IMR-90 (cell line): ENCODE measurements at regions not wholly inside any gene's neighbourhood (a gene's known extent, or its start where the extent isn't known, plus 50 kb on each side); places are given as distances from the start of the nearest gene placed in this dataset.

Source experiments
- ATAC-seq: fragments of 200-7000 bp; cut with Tn5 transposase; 2 replicates; pipeline ENCODE4 v1.9.1; 2020; ENCODE audit warnings: low read depth, mild to moderate bottlenecking, moderate library complexity
- BruUV-seq: library from RNA; stranded (reverse); fragments of 400-500 nt; replicated peaks from 2 replicates; lab custom pipeline; 2021; lab: Mats Ljungman, UMichigan
- CTCF ChIA-PET: fragments of 300-600 bp; formaldehyde crosslinking; extraction: SDS; loops from one replicate; lab custom pipeline; 2021; ENCODE audit warnings: antibody characterized with exemption; lab: Yijun Ruan, JAX
- POLR2A ChIA-PET: fragments of 300-600 bp; sonication (Branson Sonifier 250); formaldehyde crosslinking; loops from one replicate; lab custom pipeline; 2022; ENCODE audit warnings: antibody characterized with exemption; ENCODE audit not compliant: unreplicated experiment; lab: Charles Lee
- DNase-seq: peaks from one replicate; pipeline ENCODE4 v3.0.0; 2013
- H2AFZ ChIP-seq: replicated peaks from 2 replicates; pipeline ENCODE3; 2013; ENCODE audit warnings: low read length, mild to moderate bottlenecking; ENCODE audit not compliant: poor library complexity
- H2AK5ac ChIP-seq: 2 replicates; pipeline ENCODE4 v1.6.1; 2013; ENCODE audit warnings: low read depth, low read length, inconsistent platforms
- H2AK9ac ChIP-seq: replicated peaks from 2 replicates; pipeline ENCODE3; 2013; ENCODE audit warnings: mild to moderate bottlenecking, low read depth, low read length, moderate library complexity; ENCODE audit not compliant: poor library complexity
- H2BK120ac ChIP-seq: 2 replicates; pipeline ENCODE4 v1.6.1; 2013; ENCODE audit warnings: low read depth, low read length, inconsistent platforms
- H2BK15ac ChIP-seq: 3 replicates; pipeline ENCODE4 v1.6.1; 2013; ENCODE audit warnings: low read depth, low read length, inconsistent platforms
- H2BK20ac ChIP-seq: 2 replicates; pipeline ENCODE4 v1.6.1; 2013; ENCODE audit warnings: low read depth, mild to moderate bottlenecking, inconsistent platforms, low read length, moderate library complexity
- H2BK5ac ChIP-seq: 2 replicates; pipeline ENCODE4 v1.6.1; 2013; ENCODE audit warnings: mild to moderate bottlenecking, low read depth, low read length, inconsistent platforms; ENCODE audit not compliant: poor library complexity, severe bottlenecking
- H3K14ac ChIP-seq: replicated peaks from 2 replicates; pipeline ENCODE4 v1.6.1; 2013; ENCODE audit warnings: low read depth, low read length, inconsistent platforms
- H3K18ac ChIP-seq: 2 replicates; pipeline ENCODE4 v1.6.1; 2013; ENCODE audit warnings: low read depth, low read length, control low read depth
- H3K23ac ChIP-seq: 2 replicates; pipeline ENCODE4 v1.6.1; 2013; ENCODE audit warnings: low read depth, low read length, inconsistent platforms
- H3K27ac ChIP-seq: 2 replicates; pipeline ENCODE4 v1.5.1; 2013; ENCODE audit warnings: mild to moderate bottlenecking, control low read depth, low read length; ENCODE audit not compliant: insufficient read depth
- H3K27me3 ChIP-seq: 2 replicates; pipeline ENCODE4 v1.6.1; 2013; ENCODE audit warnings: low read length; ENCODE audit not compliant: control insufficient read depth, insufficient read depth
- H3K36me3 ChIP-seq: 2 replicates; pipeline ENCODE4 v1.6.1; 2013; ENCODE audit warnings: low read length, mixed read lengths; ENCODE audit not compliant: control insufficient read depth, insufficient read depth
- H3K4ac ChIP-seq: 2 replicates; pipeline ENCODE4 v1.6.1; 2013; ENCODE audit warnings: low read depth, low read length, inconsistent platforms
- H3K4me1 ChIP-seq: 2 replicates; pipeline ENCODE4 v1.6.1; 2013; ENCODE audit warnings: low read length, mixed read lengths; ENCODE audit not compliant: control insufficient read depth, insufficient read depth
- H3K4me2 ChIP-seq: 2 replicates; pipeline ENCODE4 v1.6.1; 2013; ENCODE audit warnings: low read depth, mild to moderate bottlenecking, control low read depth, low read length, moderate library complexity
- H3K4me3 ChIP-seq: 2 replicates; pipeline ENCODE4 v1.5.1; 2013; ENCODE audit warnings: low read depth, mild to moderate bottlenecking, control low read depth, low read length, moderate library complexity; ENCODE audit not compliant: insufficient read depth
- H3K56ac ChIP-seq: 2 replicates; pipeline ENCODE4 v1.6.1; 2013; ENCODE audit warnings: low read length, inconsistent platforms; ENCODE audit not compliant: insufficient read depth; ENCODE audit errors: extremely low read depth
- H3K79me1 ChIP-seq, 2 experiments: 2 replicates each; pipeline ENCODE4 v1.6.1; 2013; ENCODE audit warnings: low read length in 2 of 2, inconsistent platforms in 1 of 2, low read depth in 1 of 2
- H3K9ac ChIP-seq: 2 replicates; pipeline ENCODE4 v1.6.1; 2013; ENCODE audit warnings: low read depth, low read length, control low read depth
- H3K9me1 ChIP-seq: 2 replicates; pipeline ENCODE4 v1.6.1; 2013; ENCODE audit warnings: low read length, inconsistent platforms; ENCODE audit not compliant: insufficient read depth
- H3K9me3 ChIP-seq: 2 replicates; pipeline ENCODE4 v1.6.1; 2013; ENCODE audit warnings: low read length; ENCODE audit not compliant: control insufficient read depth, insufficient read depth
- H4K20me1 ChIP-seq: 2 replicates; pipeline ENCODE4 v1.6.1; 2013; ENCODE audit warnings: low read length, inconsistent platforms; ENCODE audit not compliant: insufficient read depth
- H4K5ac ChIP-seq: 2 replicates; pipeline ENCODE4 v1.6.1; 2013; ENCODE audit warnings: mild to moderate bottlenecking, low read depth, low read length, control low read depth
- H4K8ac ChIP-seq, 2 experiments: 2 replicates each; pipeline ENCODE4 v1.6.1; 2013; ENCODE audit warnings: low read depth in 2 of 2, low read length in 2 of 2, control low read depth in 1 of 2, inconsistent platforms in 1 of 2
- H4K91ac ChIP-seq: 2 replicates; pipeline ENCODE4 v1.6.1; 2013; ENCODE audit warnings: low read depth, low read length, inconsistent platforms; ENCODE audit not compliant: insufficient read depth
- CHD1 ChIP-seq: IDR thresholded peaks from 2 replicates; pipeline ENCODE4 v1.6.1; 2012; ENCODE audit warnings: low read depth, low read length, improper control_type of control experiment
- MAFK ChIP-seq: IDR thresholded peaks from 2 replicates; pipeline ENCODE4 v1.6.1; 2012; ENCODE audit warnings: low read depth, low read length, improper control_type of control experiment
- MAZ ChIP-seq: IDR thresholded peaks from 2 replicates; pipeline ENCODE4 v1.6.1; 2012; ENCODE audit warnings: low read depth, mild to moderate bottlenecking, low read length, improper control_type of control experiment, moderate library complexity, borderline replicate concordance
- NFE2L2 ChIP-seq: fragments of 150-350 bp; IDR thresholded peaks from 2 replicates; pipeline ENCODE4 v1.6.1; 2016; ENCODE audit warnings: low read depth, mild to moderate bottlenecking, low read length
- POLR2A ChIP-seq: IDR thresholded peaks from 2 replicates; pipeline ENCODE4 v1.6.1; 2012; ENCODE audit warnings: mild to moderate bottlenecking, low read depth, low read length
- RCOR1 ChIP-seq: IDR thresholded peaks from 2 replicates; pipeline ENCODE4 v1.6.1; 2012; ENCODE audit warnings: mild to moderate bottlenecking, low read length, improper control_type of control experiment; ENCODE audit not compliant: insufficient replicate concordance
- WGBS, 2 experiments: methylation state at CpG; one replicate each; pipeline versions ENCODE4 v1.1.5 to v1.1.7; 2013; ENCODE audit warnings: missing lambda C conversion rate in 2 of 2; ENCODE audit not compliant: insufficient read length in 1 of 2; ENCODE audit errors: extremely low coverage in 2 of 2; 5-methylcytosine and 5-hydroxymethylcytosine counted together
- dilution Hi-C: fragments of 300-500 bp; cut with HindIII; formaldehyde crosslinking; loops from one replicate; pipeline ENCODE4 v1.14.3; 2018; ENCODE audit warnings: low sequenced_read_pairs; ENCODE audit not compliant: unreplicated experiment
- in situ Hi-C: fragments of 300-500 bp; cut with MboI; formaldehyde crosslinking; loops from 3 replicates; pipeline ENCODE4 v1.14.3; 2019; ENCODE audit warnings: low sequenced_read_pairs, inconsistent platforms, mixed read lengths
- intact Hi-C: fragments of 100-400 bp; cut with micrococcal nuclease; formaldehyde crosslinking; loops from 2 replicates; pipeline ENCODE4 v1.10.0; 2022

DNA sequence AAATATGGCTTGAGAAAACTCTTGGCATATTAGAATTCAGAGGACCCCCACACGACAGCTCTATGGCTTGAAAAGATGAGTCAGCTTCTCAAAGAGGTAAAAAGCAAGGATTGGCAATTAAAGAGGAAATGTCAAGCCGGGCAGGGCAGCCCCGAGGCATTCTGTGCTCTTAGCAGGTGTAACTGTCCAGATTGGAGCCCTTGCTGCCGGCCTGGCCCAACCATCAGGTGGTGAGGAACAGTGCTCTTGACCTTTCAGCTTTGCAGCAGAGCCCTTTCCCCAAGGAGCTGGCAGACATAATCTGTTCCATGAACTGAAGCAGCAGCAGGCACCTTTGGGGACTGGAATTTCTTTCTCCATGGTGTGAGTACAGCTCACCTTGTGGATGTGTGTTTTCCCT is 287.8 kb downstream of the UTP18 start:
- Histone ChIP-seq H3K79me1 (no peaks in the 10 kb centered on the region), H2AFZ (no peak overlapping the region), H2BK120ac (no peak overlapping the region), H2BK5ac (no peak overlapping the region), H3K4ac (no peak overlapping the region), H4K8ac (no peak overlapping the region), H3K4me1 (no peaks in the 10 kb centered on the region), H3K14ac (no peak overlapping the region), H3K23ac (no peak overlapping the region), H4K20me1 (no peaks in the 10 kb centered on the region), H3K9me1 (no peaks in the 10 kb centered on the region), H3K27ac (no peak overlapping the region), H2AK5ac (no peak overlapping the region), H4K5ac (no peak overlapping the region), H3K9ac (no peak overlapping the region), H3K18ac (no peak overlapping the region), H3K36me3 (no peaks in the 10 kb centered on the region), H2BK20ac (no peak overlapping the region), H2AK9ac (no peak overlapping the region), H3K9me3 (peaks cover 4% of the 10 kb centered on the region; the same call in 1 of the 2 replicates), H3K4me2 (no peak overlapping the region), H3K4me3 (no peak overlapping the region), H3K56ac (no peak overlapping the region), H2BK15ac (no peak overlapping the region), H4K91ac (no peak overlapping the region), H3K27me3 (no peaks in the 10 kb centered on the region)
- ChIA-PET POLR2A (no interaction called here), CTCF (interaction anchor here (0.9 kb wide), 1 partner anchor 37 kb away, joined by 3 read pairs; no protein-coding TSS in a partner anchor)
- BruUV-seq, result no TSS peak
- ATAC-seq, result no peak
- dilution Hi-C loops (no loop called here), intact Hi-C loops (no loop called here), in situ Hi-C loops (no loop called here)
- no peak for DNase-seq
- no peak for TF ChIP-seq NFE2L2
- TF ChIP-seq CHD1, result no peak
- no peak for TF ChIP-seq MAFK
- TF ChIP-seq POLR2A, result no peak
- no peak for TF ChIP-seq RCOR1
- no peak for TF ChIP-seq MAZ
- WGBS, 2 experiments, result 28% methylated on average over 2 of the region's 4 CpGs; no CpG with 5 or more reads in 1 of the 2 experiments
